GM13977 (cell line): ENCODE measurements at regions not wholly inside any gene's neighbourhood (a gene's known extent, or its start where the extent isn't known, plus 50 kb on each side); places are given as distances from the start of the nearest gene placed in this dataset.

Experiments used
- DNase-seq: peaks from one replicate; pipeline ENCODE4 v3.0.0; 2012; ENCODE audit warnings: low spot score
- in situ Hi-C: fragments of 300-500 bp; cut with MboI; formaldehyde crosslinking; loops from one replicate; pipeline ENCODE4 v1.12.0; 2022; ENCODE audit warnings: low sequenced_read_pairs, low pct_unique_long_range_greater_than_20kb, mixed read lengths, inconsistent platforms; ENCODE audit not compliant: unreplicated experiment
- TF ChIP-seq, protein P1 (sequence below): IDR thresholded peaks from 2 replicates; pipeline ENCODE4 v1.5.1; 2012; ENCODE audit warnings: mild to moderate bottlenecking, control low read depth; ENCODE audit not compliant: insufficient read depth; ENCODE audit errors: extremely low read depth, missing control alignments

DNA sequence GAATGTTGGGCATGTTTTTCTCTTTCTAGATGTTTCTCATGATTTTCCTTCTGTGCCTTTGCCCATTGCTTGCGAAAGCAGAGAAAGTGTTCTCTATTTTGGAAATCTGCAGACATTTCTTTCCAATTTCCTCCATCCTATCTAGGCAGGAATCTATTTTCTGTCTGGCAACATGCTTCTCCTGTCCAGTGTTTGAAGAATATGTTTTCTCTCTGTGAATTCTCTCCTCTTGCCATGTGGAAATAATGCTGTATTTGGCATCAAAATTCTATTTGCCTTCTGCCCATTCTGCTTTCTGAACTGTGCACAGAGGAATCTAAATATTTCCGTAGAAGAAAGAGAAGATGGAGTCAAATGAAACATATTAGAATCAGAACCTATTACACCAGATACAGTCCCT is 833.3 kb downstream of the CDH9 start:
- no peak for DNase-seq
- TF ChIP-seq, protein P1, sequence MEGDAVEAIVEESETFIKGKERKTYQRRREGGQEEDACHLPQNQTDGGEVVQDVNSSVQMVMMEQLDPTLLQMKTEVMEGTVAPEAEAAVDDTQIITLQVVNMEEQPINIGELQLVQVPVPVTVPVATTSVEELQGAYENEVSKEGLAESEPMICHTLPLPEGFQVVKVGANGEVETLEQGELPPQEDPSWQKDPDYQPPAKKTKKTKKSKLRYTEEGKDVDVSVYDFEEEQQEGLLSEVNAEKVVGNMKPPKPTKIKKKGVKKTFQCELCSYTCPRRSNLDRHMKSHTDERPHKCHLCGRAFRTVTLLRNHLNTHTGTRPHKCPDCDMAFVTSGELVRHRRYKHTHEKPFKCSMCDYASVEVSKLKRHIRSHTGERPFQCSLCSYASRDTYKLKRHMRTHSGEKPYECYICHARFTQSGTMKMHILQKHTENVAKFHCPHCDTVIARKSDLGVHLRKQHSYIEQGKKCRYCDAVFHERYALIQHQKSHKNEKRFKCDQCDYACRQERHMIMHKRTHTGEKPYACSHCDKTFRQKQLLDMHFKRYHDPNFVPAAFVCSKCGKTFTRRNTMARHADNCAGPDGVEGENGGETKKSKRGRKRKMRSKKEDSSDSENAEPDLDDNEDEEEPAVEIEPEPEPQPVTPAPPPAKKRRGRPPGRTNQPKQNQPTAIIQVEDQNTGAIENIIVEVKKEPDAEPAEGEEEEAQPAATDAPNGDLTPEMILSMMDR, result no peak
- in situ Hi-C loops, result no loop called here

GRCh38 chr5:26193626-26194025 is 844.8 kb downstream of the CDH9 start:
- in situ Hi-C loops, result no loop called here
- TF ChIP-seq, protein P1, result no peak

DNA sequence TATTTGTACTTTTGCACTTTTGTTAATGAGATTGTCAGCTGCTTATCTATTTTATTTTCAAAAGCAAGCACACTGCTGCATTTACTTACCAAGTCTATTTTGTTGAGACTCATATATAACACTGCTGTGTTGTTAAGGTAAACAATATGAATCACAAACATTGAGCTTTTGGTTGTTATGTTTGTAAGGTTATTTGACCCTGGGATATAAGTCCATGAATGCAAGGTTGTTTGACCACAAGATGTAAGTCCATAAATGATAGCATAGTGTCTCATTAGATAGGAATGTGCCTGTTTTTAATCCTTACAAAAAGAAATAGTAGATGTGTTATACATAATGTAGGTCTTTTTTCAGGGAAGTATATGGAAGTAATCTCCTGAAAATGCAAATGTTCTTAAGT is 845.9 kb downstream of the CDH9 start:
- no peak for DNase-seq
- TF ChIP-seq, protein P1, result no peak
- in situ Hi-C loops, result no loop called here

More at GRCh38 chr5:26193626-26194025, 844.8 kb downstream of the CDH9 start:
- DNase-seq, result no peak

DNA sequence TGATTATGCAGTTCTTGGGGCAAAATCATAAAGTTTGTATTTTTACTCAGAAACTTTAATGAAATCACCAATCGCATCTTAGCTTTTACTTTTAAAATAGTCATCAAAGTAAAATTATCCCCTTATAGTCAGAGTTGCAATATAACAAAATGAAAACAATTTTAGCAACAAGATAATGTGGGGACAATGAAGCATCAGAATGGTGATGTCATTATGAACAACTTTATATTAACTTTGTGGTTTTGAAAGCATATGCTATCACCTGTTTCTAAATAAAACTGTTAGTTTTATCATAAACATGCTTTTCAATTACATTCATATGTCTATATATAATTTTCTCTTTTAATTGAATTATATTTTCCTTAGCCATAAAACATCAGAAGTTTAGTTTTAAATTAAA is 856.8 kb downstream of the CDH9 start:
- in situ Hi-C loops, result no loop called here
- TF ChIP-seq, protein P1, result no peak
- DNase-seq, result no peak

DNA sequence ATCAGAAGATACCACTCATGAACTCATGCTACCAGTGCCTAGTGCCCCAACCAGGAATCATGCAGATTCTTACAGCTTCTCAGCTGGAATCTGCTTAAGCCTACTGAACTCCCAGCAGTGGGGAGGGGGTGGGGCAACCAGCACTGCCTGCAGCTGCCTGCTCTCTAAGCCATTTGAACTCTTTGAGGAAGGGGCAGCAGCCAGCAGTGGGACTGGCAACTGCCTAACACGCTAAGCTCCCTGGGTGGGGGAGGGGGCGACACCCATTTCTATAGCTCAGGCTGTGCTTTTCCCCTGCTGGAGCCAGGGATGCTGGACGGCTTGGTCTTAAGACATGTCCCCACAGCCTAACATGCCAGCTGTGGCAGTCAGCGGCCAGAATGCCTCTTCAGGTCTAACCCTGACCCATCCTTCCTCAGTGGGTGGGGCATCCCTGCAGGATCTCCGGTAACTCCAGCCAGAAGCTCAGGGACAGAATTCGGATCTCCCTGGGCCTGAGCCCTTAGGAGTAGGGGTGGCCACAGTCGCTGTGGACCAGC is 889.7 kb downstream of the CDH9 start:
- in situ Hi-C loops, result no loop called here
- DNase-seq, result no peak
- TF ChIP-seq, protein P1, result no peak

DNA sequence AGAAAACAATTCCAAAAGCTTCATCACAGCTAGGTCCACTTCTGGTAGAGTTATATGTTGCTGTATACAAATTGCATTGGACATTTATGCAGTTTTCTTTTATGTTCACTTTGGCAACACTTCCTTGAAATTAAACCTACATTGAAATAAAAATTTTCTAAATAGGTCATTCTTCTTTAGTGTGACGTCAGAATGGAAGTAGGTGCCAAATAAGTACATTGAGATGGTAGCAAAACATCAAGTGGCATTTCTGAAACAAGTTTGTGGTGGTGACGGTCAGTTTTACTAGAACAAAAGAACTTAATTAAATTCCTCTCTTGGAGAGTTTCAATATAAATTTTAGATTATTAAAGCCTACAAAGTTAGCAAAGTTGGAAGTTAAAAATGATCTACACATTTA is 895.1 kb downstream of the CDH9 start:
- TF ChIP-seq, protein P1, result no peak
- in situ Hi-C loops, result no loop called here
- no peak for DNase-seq

DNA sequence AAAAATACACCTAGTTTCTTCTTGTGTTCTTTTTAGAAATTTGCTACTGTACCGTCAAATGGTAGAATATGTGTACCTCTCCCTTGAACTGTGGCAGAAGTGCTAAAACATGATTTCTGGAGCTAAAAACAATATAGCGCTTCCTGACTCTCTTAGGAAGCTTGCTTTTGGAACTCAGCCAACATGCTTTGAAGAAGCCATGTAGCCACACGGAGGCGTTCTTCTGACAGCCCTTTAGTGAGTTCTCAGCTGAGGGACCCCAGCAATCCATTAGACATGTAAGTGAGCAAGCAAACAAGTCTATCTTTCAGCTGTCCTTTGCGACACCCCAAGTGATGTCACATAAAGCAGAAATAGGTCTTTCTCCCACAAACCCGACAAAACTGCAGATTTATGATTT is 917.0 kb downstream of the CDH9 start:
- TF ChIP-seq, protein P1, result no peak
- DNase-seq, result no peak
- in situ Hi-C loops, result no loop called here
